OCI-LY7 (cell line): ENCODE measurements at regions not wholly inside any gene's neighbourhood (a gene's known extent, or its start where the extent isn't known, plus 50 kb on each side); places are given as distances from the start of the nearest gene placed in this dataset.

ENCODE experiments used
- BruUV-seq: library from RNA; stranded (reverse); fragments of 400-500 nt; replicated peaks from 2 replicates; lab custom pipeline; 2021; lab: Mats Ljungman, UMichigan
- CTCF ChIA-PET: fragments of 300-600 bp; sonication (Branson Sonifier 250); formaldehyde crosslinking; loops from one replicate; lab custom pipeline; 2022; ENCODE audit warnings: antibody characterized with exemption; ENCODE audit not compliant: unreplicated experiment; lab: Charles Lee
- POLR2A ChIA-PET: fragments of 300-600 bp; sonication (Branson Sonifier 250); formaldehyde crosslinking; loops from one replicate; lab custom pipeline; 2022; ENCODE audit warnings: antibody characterized with exemption; lab: Charles Lee
- DNase-seq: peaks from one replicate; pipeline ENCODE4 v3.0.0-alpha.2; 2015; ENCODE audit warnings: low spot score
- H2AFZ ChIP-seq: fragments of 200-600 bp; sonication (generic), shearing (Covaris generic); 2 replicates; pipeline ENCODE4 v1.6.1; 2014; ENCODE audit warnings: mild to moderate bottlenecking, antibody characterized with exemption, low read length, moderate library complexity
- H3K27ac ChIP-seq: fragments of 200-600 bp; sonication (generic); 2 replicates; pipeline ENCODE4 v1.5.1; 2014; ENCODE audit warnings: mixed run types, low read depth, mild to moderate bottlenecking, moderate library complexity, low read length, inconsistent platforms; ENCODE audit not compliant: poor library complexity, severe bottlenecking
- H3K36me3 ChIP-seq: fragments of 200-600 bp; sonication (generic); 2 replicates; pipeline ENCODE4 v1.6.1; 2014; ENCODE audit warnings: mild to moderate bottlenecking, antibody characterized with exemption, low read length, moderate library complexity, mixed read lengths; ENCODE audit not compliant: insufficient read depth
- H3K4me1 ChIP-seq: fragments of 200-600 bp; sonication (generic); 2 replicates; pipeline ENCODE4 v1.5.1; 2014; ENCODE audit warnings: mild to moderate bottlenecking, low read length; ENCODE audit not compliant: insufficient read depth, poor library complexity, severe bottlenecking
- H3K4me2 ChIP-seq: fragments of 200-600 bp; sonication (generic); 2 replicates; pipeline ENCODE4 v1.6.1; 2014; ENCODE audit warnings: mild to moderate bottlenecking, low read length
- H3K4me3 ChIP-seq: fragments of 200-600 bp; sonication (generic); 2 replicates; pipeline ENCODE4 v1.5.1; 2014; ENCODE audit warnings: mild to moderate bottlenecking, low read depth, low read length; ENCODE audit not compliant: poor library complexity, severe bottlenecking
- H3K79me2 ChIP-seq: fragments of 200-600 bp; sonication (generic); 2 replicates; pipeline ENCODE4 v1.6.1; 2016; ENCODE audit warnings: low read depth, mild to moderate bottlenecking, low read length, moderate library complexity, mixed read lengths; ENCODE audit not compliant: insufficient read depth
- H3K9me2 ChIP-seq: fragments of 200-600 bp; sonication (generic); 2 replicates; pipeline ENCODE4 v1.6.1; 2016; ENCODE audit warnings: mild to moderate bottlenecking, low read length, mixed read lengths; ENCODE audit not compliant: insufficient read depth
- H3K9me3 ChIP-seq: fragments of 200-600 bp; sonication (generic); 2 replicates; pipeline ENCODE4 v1.6.1; 2014; ENCODE audit warnings: mild to moderate bottlenecking, mixed run types, low read length, mixed read lengths
- H4K20me1 ChIP-seq: fragments of 200-600 bp; sonication (generic); 2 replicates; pipeline ENCODE4 v1.6.1; 2014; ENCODE audit warnings: mild to moderate bottlenecking, antibody characterized with exemption, low read length, moderate library complexity, mixed read lengths; ENCODE audit not compliant: insufficient read depth
- CTCF ChIP-seq: fragments of 200-600 bp; sonication (generic); conservative IDR thresholded peaks from 2 replicates; pipeline ENCODE4 v1.5.1; 2014; ENCODE audit warnings: mild to moderate bottlenecking, antibody characterized with exemption, low read length, moderate library complexity, mixed read lengths
- EZH2phosphoT487 ChIP-seq: fragments of 200-600 bp; sonication (generic); IDR thresholded peaks from 2 replicates; pipeline ENCODE4 v1.6.1; 2018; ENCODE audit warnings: low read depth, borderline replicate concordance, mild to moderate bottlenecking, mixed run types, antibody characterized with exemption, low read length, moderate library complexity, mixed read lengths
- intact Hi-C: fragments of 100-400 bp; cut with micrococcal nuclease; formaldehyde crosslinking; loops from one replicate; pipeline ENCODE4 v1.10.0; 2022; ENCODE audit not compliant: unreplicated experiment

GRCh38 chr9:72471096-72471495 is 50.3 kb upstream of the TMC1 start:
- no peak for DNase-seq
- Histone ChIP-seq H3K9me3 (no peaks in the 10 kb centered on the region), H2AFZ (no peak overlapping the region), H3K36me3 (no peaks in the 10 kb centered on the region), H3K27ac (no peak overlapping the region), H3K4me3 (no peak overlapping the region), H3K4me2 (no peak overlapping the region), H4K20me1 (no peaks in the 10 kb centered on the region), H3K4me1 (no peaks in the 10 kb centered on the region), H3K79me2 (no peaks in the 10 kb centered on the region), H3K9me2 (no peaks in the 10 kb centered on the region)
- no peak for TF ChIP-seq CTCF
- no peak for TF ChIP-seq EZH2phosphoT487
- BruUV-seq: no TSS peak
- ChIA-PET POLR2A (no interaction called here), CTCF (no interaction called here)
- intact Hi-C loops: no loop called here

- Histone ChIP-seq H3K4me3 (no peak overlapping the region), H3K4me1 (no peaks in the 10 kb centered on the region), H3K9me2 (no peaks in the 10 kb centered on the region), H3K4me2 (no peak overlapping the region), H3K27ac (no peak overlapping the region), H3K9me3 (no peaks in the 10 kb centered on the region), H4K20me1 (no peaks in the 10 kb centered on the region), H3K36me3 (no peaks in the 10 kb centered on the region), H3K79me2 (no peaks in the 10 kb centered on the region), H2AFZ (no peak overlapping the region)
- no TSS peak for BruUV-seq
- no peak for DNase-seq
- TF ChIP-seq EZH2phosphoT487 (no peak), CTCF (no peak)
- CTCF ChIA-PET: no interaction called here
- intact Hi-C loops: no loop called here
- POLR2A ChIA-PET: interaction anchor here (0.6 kb wide), 1 partner anchor 403 kb away, joined by 7 read pairs; no protein-coding TSS in a partner anchor
These were observed 53.4 kb upstream of the TMC1 start for GRCh38 chr9:72467766-72468738.

GRCh38 chr9:72465593-72465984 is 55.8 kb upstream of the TMC1 start:
- H2AFZ ChIP-seq: no peak overlapping the region
- H3K4me1 ChIP-seq: no peaks in the 10 kb centered on the region
- H3K9me3 ChIP-seq: no peaks in the 10 kb centered on the region
- intact Hi-C loops: no loop called here
- TF ChIP-seq CTCF (no peak), EZH2phosphoT487 (no peak)
- H3K4me3 ChIP-seq: no peak overlapping the region
- H3K9me2 ChIP-seq: no peaks in the 10 kb centered on the region
- BruUV-seq: no TSS peak
- POLR2A ChIA-PET: no interaction called here
- no peaks in the 10 kb centered on the region for H4K20me1 ChIP-seq
- no peak overlapping the region for H3K4me2 ChIP-seq
- no peak for DNase-seq
- CTCF ChIA-PET: no interaction called here
- no peaks in the 10 kb centered on the region for H3K79me2 ChIP-seq
- no peak overlapping the region for H3K27ac ChIP-seq
- no peaks in the 10 kb centered on the region for H3K36me3 ChIP-seq
